HG03520 (cell line): ENCODE measurements at regions not wholly inside any gene's neighbourhood (a gene's known extent, or its start where the extent isn't known, plus 50 kb on each side); places are given as distances from the start of the nearest gene placed in this dataset.

Experiments
- ATAC-seq: cut with Tn5 transposase; IDR thresholded peaks from one replicate; pipeline ENCODE4 v1.9.1; 2021; ENCODE audit warnings: mild to moderate bottlenecking, moderate library complexity; ENCODE audit not compliant: unreplicated experiment

DNA sequence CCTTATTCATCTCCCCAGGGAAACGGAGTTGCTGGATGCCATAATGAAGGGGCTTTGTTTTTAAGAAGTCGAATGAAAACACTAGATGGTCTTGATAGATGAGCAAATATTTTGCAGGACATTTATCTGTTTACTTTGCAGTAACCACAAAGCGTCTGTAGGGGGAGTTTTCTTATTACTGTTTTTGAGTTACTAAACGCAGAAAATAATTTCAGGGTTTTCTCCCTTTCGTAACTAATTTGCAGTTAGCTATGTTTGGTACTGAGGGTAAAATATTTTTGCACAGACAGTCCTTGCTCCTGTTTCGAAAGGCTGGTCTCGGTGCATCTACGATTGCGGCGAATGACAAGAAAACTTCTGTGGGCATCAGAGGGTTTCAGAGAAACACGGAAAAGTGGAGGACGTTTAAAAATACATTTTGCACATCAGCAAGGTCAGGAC is 505.6 kb upstream of the MKI67 start:
- no peak for ATAC-seq

DNA sequence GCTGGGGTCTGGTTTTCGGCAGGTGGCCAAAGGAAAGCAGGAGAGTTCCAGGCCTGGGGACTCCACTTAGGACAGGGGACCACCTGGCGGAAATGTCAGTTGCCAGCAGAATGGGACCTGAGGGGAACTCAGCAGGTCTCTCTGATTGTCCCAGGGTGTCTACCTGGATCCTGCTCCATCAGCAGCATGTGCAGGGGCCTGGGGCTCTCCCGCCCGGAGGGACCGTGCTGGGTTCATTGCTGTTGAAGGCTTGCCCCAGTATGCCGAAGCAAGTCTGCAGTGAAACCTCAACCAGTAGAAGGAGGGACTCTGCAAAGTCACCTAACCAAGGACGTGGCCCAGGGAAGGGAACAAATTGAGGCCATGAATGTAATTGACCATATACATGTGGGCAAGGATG is 506.5 kb upstream of the MKI67 start:
- no peak for ATAC-seq

DNA sequence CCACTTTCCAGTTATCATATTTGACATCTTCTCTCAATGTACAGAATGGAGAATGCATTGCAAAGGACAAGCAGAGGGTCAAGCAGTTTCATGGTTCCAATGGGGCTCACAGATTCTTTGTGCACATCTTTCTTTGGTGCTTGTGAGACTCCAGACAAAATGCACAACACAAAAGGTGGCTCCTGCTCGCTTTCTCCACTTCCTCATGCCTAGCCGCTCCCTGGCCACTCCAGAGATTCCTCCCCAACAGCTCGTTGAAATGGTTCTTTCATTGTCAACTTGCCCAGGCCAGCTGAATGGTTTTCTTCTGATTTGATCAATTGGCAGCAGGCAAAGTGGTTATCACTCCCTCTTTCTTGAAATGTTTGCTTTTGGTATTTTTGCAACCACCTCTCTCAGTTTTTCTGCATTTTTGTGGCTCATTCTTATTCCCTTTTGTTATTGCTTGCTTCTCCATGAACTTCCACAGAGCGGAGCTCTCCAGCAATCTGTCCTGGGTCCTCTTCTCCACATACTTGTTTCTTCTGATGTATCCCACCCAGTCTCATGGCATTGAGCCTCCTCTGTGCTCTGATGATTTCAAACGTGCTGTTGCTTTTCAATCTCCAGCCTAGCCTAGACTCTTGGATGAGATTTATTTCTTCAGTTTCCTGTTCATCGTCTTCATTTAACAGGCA is 507.8 kb upstream of the MKI67 start:
- no peak for ATAC-seq

DNA sequence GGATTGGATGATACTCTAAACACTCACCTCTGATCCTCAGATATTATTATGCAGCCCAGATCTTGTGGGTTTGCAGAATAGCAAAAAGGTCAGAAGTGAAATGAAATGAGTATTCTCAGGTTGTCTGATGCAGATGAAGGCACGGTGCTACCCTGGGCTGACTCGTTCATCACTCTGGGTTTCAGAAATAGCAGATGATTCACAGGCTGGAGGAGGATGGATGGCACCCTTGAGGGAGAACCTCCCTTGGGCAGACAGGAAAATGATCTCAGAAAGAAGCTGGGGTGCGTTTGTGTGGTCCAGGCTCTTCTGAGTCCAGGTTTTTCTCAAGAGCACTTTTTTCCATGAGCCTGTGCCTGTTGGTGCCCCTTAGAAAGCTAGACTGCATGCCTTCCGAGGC is 515.8 kb upstream of the MKI67 start:
- ATAC-seq = no peak

DNA sequence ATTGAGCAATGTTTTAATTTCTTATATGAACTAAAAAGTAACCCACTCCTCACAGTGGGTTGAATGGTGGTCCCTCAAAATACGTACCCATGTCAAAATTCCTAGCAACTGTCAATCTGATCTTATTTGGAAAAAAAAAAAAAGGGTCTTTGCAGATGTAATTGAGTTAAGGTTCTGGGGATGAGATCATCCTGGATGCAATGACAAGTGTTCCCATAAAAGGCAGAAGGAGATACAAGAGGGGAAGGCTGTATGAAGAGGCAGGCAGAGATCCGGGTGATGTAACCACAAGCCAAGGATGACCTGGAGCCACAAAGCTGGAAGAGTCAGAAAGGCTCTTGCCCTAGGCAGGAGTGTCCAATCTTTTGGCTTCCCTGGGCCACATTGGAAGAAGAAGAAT is 516.3 kb upstream of the MKI67 start:
- ATAC-seq = no peak

DNA sequence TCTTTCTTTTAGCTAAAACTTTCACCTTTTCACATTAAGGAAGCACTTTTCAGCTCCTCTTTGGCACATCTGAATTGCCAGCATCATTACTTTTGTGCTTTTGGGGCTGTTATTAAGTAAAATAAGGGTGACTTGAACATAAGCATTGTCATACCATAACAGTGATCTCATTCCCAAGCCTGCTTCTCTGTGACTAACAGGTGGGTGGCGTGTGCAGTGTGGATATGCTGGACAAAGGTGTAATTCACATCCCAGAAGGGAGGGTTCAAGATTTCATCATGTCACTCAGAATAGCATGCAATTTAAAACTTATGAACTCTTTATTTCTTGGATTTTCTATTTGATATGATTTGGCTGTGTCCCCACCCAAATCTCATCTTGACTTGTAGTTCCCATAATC is 517.4 kb upstream of the MKI67 start:
- ATAC-seq = no peak

DNA sequence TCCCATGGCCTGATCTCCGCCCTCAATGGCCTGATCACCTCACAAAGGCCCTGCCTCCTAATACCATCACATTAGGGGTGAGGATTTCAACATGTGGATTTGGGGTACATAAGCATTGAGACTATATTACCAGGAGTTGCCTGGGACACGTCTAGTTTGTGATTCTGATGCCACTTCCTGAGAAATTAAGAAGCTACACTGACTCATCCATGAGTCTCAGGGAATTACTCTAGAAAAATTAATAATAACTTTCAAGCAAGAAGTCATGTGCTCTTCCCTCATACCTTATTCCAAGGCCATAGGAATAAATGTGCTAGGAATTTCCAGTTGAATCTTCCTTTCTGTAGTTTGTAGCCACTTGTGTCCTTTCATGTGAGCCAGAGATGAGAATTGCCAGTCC is 519.3 kb upstream of the MKI67 start:
- ATAC-seq = no peak

DNA sequence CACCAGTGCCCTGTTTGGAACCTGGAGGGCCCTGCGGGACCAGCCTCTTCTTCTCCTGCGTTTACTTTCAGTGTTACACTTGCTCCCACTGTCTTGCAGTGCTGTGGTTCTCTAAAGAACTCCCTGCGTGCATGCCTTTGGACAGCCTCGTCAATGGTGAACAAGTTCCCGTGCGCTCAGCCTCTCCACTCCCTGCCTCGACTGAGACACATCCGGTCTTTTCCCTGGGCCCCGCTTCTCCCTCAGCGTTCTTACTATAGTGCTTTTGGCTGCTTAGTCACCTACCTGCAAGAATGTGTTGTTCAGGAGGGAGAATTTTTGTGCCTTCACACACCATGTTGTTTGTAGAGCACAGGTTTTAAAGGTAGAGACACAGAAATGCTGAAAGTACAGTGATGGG is 520.7 kb upstream of the MKI67 start:
- no peak for ATAC-seq

DNA sequence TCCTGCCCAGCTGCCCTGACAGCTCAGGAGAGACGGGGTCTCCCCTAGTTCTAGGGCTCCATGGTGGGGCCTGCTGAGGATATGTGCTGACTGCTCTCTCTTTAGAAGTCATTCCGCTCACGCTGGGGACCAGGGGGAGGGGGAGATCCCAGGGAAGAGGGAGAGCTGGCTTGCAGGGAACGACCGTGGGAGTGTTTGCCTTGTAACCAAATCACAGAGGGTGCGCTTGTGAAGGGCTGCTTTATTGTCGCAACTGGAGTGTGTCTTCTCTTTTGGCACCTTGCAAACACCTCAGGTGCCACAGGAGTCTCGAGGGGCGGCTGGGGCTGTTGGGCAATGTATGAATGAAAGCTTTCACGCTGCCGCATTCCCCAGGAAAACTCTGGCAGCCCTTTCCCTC is 531.3 kb upstream of the MKI67 start:
- no peak for ATAC-seq

DNA sequence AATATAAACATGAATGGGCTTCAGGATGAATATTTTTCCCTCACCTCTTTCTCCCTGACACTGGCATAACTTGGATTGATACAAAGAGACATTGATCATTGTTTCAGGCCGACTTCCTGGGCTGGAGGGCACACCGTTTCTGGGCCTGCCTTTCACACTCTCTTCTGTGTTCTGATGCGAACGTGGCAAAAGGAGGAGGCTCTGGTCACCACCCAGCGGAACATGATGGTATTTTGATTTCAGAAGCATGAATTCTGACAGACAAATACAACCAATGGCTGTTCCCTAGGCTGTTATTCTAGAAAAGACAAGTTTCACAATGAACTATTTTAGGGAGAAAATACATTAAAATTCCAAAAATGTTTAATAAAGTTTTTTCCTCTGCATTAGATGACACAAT is 534.5 kb upstream of the MKI67 start:
- no peak for ATAC-seq

DNA sequence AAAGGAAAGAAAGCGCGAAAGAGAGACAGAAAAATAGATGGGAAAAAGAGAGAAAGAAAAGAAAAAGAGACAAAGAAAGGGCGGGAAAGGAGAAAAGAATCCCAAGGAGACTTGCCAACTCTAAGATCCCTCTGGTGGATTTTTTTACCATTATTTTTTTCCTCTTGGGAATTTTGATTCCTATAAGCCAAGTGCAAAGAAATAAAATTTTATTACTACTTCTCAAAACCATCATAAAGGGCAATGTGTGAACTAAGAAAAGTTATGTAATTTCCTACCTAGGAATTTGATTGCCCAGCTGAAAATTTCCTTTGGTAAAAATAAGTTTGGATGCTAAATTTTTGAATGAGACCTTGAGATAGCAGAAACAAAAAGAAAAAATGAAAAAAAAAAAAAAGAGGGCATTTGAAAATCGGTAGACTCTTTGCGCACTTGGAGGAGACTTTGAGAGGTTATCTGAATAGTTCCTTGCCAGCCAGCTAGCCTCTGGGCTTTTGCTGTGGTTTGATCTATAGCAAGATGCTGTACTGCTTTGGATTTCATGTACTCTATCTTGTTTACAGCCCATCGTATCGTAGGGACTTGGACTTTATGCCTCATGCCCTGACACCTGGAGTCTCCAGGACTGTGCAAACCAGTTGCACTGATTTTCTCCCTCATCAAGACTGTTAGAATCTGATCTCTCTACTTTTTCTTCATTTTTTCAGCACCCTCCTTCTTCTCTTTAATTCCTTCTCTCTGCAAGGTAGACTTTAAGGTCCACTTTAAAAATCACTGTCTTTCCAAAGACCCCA is 535.4 kb upstream of the MKI67 start:
- no peak for ATAC-seq

DNA sequence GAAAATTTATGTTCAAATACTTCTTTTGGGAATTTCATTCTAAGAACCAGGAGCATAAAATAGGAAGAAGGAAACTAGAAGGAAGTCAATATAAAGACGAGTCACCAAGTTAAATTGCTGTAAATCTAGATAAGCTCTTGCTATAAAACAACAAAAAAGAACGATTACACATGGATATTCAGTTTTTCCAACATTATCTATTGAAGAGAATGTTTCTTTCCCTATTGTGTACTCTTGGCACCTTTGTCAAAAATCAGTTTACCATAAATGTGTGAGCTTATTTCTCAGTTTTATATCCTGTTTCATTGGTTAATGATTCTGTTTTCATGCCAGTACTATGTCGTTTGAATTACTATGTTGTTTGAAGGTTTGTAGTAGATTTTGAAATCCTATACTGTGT is 536.3 kb upstream of the MKI67 start:
- no peak for ATAC-seq

DNA sequence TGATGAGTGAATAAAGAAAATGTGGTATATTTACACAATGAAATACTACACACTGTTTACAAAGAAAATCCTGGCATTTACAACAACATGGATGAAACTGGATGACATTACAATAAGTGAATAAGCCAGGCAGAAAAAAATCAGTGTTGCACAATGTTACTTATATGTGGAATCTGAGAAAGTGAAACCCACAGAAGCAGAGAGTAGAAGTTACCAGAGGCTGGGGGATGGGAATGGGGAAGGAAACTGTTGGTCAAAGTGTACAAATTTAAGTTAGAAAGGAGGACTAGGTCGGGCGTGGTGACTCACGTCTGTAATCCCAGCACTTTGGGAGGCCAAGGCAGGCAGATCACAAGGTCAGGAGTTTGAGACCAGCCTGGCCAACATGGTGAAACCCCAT is 538.5 kb upstream of the MKI67 start:
- no peak for ATAC-seq

DNA sequence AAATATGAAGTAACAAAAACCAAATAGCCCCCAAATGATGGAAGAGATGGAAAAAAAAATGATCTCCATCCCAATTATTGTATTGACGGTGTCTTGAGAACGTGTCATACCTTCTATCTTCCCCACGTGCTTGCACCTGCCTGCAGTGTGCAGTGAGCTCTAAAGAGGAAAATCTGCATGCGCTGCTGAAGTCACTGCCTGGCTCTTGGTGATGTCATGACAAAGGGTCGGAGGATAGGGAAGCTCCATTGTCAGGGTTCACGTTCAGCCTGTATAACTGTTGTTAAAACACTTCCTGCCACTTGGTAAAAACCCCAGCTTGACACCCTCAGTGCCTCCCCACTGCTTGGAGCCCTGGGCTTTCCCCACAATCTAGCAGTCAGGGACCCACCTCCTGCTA is 549.2 kb upstream of the MKI67 start:
- ATAC-seq = no peak

DNA sequence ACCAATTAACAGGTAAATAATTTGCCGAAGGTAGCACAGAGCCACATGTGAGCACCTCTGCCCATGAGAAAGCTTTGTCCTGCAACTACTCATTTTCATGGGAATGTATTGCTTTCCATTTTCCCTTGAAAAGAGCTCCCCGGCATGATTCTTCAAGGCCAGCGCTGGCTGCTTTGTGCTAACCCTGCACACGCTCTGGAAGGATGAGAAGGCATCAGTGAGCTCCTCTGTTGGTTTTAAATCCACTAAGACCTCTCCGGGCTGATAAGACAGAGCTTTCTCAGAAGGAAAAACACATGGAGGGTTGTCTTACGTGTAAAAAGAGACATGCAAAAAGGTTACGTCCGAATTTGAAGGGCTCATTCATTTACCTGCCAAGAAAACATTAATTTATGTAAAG is 553.9 kb upstream of the MKI67 start:
- no peak for ATAC-seq

DNA sequence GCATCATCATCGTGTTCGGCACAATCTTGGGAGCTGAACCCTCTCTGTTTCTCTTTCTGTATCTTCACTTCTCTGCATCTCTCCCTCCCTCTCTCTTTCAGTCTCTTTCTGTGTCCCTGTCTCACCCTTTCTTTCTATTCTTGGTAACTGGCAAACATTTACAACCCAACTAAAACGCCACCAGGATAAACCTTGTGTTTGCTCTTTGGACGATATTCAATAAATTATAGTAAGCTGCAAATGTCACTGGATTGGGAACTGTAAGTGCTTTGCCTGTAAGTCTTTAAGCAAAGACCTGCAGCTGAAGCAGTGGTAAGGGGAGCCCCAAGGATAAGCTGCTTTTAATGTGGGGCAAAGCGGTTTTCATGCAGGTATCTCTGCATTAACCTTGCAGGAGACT is 558.0 kb upstream of the MKI67 start:
- no peak for ATAC-seq

DNA sequence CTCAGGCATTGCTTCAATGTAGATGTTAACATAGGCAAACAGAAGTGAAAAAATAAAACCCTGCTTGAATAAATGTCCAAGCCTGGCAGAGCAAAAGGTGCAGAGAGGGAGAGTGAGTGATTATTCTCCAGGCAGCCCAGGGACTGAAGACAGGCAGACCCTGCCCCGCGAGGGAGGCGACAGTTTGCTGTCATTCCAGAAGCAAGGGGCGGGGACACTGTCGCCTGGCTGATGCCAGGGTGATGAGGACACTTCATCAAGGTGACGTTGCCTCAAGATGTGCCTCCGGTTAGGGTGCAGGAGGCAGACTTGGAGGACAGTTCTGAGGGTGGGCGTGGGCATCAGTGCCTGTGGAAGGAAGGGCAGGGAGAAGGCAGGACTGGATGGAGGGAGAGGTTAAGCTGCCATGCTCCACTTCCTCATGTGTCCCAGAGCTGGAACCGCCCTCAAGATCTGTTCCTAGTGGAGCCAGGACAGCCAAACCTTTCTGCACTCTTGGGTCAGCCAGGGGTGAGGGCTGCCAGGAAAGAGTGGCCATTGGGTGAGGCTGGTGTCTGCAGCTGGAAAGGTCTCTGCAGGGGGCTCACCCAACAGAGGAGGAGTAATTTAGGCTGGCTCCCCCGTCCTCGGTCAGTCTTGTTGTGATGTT is 560.5 kb upstream of the MKI67 start:
- no peak for ATAC-seq

DNA sequence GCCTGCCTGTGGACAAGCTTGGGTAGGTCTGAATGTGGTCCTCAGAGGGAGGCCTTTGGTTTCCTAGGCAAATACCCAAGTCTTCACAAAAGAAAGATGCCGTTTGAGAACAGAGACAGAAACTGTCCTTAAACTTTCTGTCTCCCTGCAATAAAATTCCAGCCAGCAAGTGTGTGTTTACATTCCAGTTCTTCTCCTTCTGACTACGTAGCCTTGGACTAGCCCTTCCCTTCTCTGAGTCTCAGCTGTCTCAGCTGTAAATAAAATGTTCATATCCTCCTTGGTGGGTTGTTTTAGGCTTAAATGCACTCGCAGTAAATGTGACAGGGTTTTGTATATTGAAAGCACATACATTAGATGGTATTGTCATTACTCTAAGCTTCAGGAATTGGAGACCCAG is 561.2 kb upstream of the MKI67 start:
- ATAC-seq = no peak

DNA sequence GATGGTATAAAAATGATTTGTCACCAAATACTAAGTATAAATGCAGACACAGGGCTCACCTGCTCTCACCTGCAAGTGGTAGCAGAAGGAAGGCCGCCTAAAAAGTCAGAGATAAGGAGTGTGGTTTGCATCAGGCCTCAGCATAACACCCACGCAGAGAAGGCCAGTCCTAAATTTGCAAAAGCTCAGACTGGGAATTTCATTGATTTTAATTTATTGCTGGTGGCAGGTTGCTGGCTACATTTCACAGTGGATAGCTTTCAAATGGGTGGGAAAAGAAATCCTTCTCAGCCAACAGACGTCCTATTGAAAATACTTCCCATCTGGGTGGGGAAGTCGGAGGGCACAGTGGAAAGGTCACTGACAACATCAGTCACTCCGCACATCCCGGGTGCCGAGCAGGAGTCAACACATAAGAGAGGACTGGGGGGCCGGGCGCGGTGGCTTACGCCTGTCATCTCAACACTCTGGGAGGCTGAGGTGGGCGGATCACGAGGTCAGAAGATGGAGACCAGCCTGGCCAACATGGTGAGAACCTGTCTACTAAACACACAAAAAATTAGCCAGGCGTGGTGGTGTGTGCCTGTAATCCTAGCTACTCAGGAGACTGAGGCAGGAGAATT is 561.8 kb upstream of the MKI67 start:
- no peak for ATAC-seq

DNA sequence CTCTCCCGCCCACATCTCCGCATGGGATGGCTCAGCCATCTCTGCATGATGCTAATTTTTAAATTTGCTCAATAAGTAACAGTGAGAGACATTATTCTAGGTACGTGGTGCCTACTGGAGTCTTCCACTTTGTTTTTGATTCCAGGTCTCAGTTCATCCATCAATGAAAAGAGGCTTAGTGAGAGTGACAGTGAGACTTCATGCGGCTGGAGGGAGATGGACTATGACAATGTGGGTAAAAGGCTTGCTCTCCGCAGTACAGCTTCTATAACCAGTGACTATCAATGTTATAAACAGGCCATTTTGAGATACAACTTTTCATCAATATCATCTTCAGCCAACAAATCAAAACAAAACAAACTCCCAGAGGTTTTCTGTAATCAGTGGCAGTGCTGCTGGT is 563.4 kb upstream of the MKI67 start:
- ATAC-seq = no peak

DNA sequence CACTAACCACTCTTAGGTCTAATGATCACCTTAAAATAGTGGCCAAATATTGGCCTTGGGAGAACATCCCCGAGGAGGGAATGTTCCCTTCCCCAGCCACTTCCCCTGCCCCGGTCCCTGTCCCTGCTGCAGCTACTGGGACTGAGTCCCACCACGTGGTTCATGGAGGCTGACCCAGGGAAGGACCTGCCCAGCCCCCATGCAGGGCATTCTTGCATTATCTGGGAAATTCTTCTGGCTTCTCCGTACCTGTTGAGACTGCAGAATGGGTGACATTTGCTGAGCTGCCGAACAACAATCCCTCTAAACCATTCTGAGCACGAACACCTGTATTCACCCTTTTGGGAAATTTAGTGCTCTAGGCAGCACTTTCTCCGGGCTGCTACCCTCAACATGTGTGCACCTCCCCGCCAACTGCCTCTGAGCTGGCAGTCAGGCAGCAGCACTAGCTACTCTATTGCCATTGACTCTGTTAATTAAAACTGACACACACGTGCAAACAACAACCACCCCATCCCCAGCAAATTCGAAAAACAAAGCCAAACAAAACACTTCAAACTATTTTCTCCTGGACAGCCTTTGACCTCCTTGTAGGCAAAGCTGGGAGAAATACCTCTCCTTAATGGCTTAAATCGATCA is 567.4 kb upstream of the MKI67 start:
- ATAC-seq = no peak
